ENCODE measurements at regions not wholly inside any gene's neighbourhood (a gene's known extent, or its start where the extent isn't known, plus 50 kb on each side); places are given as distances from the start of the nearest gene placed in this dataset.
"Not testable (repeated sequence)": the region's sequence is repeated elsewhere in the genome, so short reads cannot be mapped to it uniquely, and the experiment has no call there.

GRCh38 chr2:10221976-10222870 lies 80.5 kb upstream of the HPCAL1 start:
- no peak for DNase-seq (ENCODE audit: low spot score in 2 of 2)
- no peak for FAIRE-seq

GRCh38 chr2:10223471-10223870 lies 79.2 kb upstream of the HPCAL1 start:
- FAIRE-seq (no peak), DNase-seq (ENCODE audit: low spot score in 2 of 2) (no peak)

GRCh38 chr2:10223932-10224720 lies 78.6 kb upstream of the HPCAL1 start:
- DNase-seq (ENCODE audit: low spot score in 2 of 2) (no peak), FAIRE-seq (no peak)

GRCh38 chr2:10224734-10225133 lies 78.0 kb upstream of the HPCAL1 start:
- FAIRE-seq, result no peak

GRCh38 chr2:10225291-10226037 lies 77.2 kb upstream of the HPCAL1 start:
- FAIRE-seq (no peak), DNase-seq (ENCODE audit: low spot score in 2 of 2) (no peak)

More at GRCh38 chr2:10224734-10225133, 78.0 kb upstream of the HPCAL1 start:
- no peak for DNase-seq (ENCODE audit: low spot score in 2 of 2)

- FAIRE-seq, result no peak
- no peak for DNase-seq (ENCODE audit: low spot score in 2 of 2)
Observed at GRCh38 chr2:10226038-10226724, 76.5 kb upstream of the HPCAL1 start.

- no peak for FAIRE-seq
- DNase-seq (ENCODE audit: low spot score in 2 of 2), result no peak
Observed at GRCh38 chr2:10228611-10229365, 73.9 kb upstream of the HPCAL1 start.

GRCh38 chr2:10229462-10230099 lies 73.1 kb upstream of the HPCAL1 start:
- DNase-seq (ENCODE audit: low spot score in 2 of 2), result no peak
- no peak for FAIRE-seq

- FAIRE-seq, result no peak
- DNase-seq (ENCODE audit: low spot score in 2 of 2), result no peak
Observed at GRCh38 chr2:10230499-10230898, 72.2 kb upstream of the HPCAL1 start.

GRCh38 chr2:10230921-10231320 lies 71.8 kb upstream of the HPCAL1 start:
- FAIRE-seq, result not testable (repeated sequence)

GRCh38 chr2:10231551-10232085 lies 71.1 kb upstream of the HPCAL1 start:
- no peak for FAIRE-seq
- no peak for DNase-seq (ENCODE audit: low spot score in 2 of 2)

More at GRCh38 chr2:10230921-10231320, 71.8 kb upstream of the HPCAL1 start:
- DNase-seq (ENCODE audit: low spot score in 2 of 2), result not testable (repeated sequence)

- no peak for FAIRE-seq
- DNase-seq (ENCODE audit: low spot score in 2 of 2), result no peak
Observed at GRCh38 chr2:10232096-10232815, 70.4 kb upstream of the HPCAL1 start.

- no peak for DNase-seq (ENCODE audit: low spot score in 2 of 2)
- FAIRE-seq, result no peak
Observed at GRCh38 chr2:10233131-10234012, 69.3 kb upstream of the HPCAL1 start.

GRCh38 chr2:10234013-10234306 lies 68.7 kb upstream of the HPCAL1 start:
- FAIRE-seq (no peak), DNase-seq (ENCODE audit: low spot score in 2 of 2) (no peak)

- FAIRE-seq, result no peak
- no peak for DNase-seq (ENCODE audit: low spot score in 2 of 2)
Observed at GRCh38 chr2:10234409-10235094, 68.2 kb upstream of the HPCAL1 start.

- DNase-seq (ENCODE audit: low spot score in 2 of 2), result no peak
- FAIRE-seq, result no peak
Observed at GRCh38 chr2:10235099-10235908, 67.4 kb upstream of the HPCAL1 start.

Data from frontal cortex (tissue), 3 donors.